SK-N-SH treated with all-trans-retinoic acid at 6 μM for 48 hours (cell line): ENCODE measurements at regions not wholly inside any gene's neighbourhood (a gene's known extent, or its start where the extent isn't known, plus 50 kb on each side); places are given as distances from the start of the nearest gene placed in this dataset.

Experiments
- ATAC-seq: fragments of 200-7000 bp; cut with Tn5 transposase; 3 replicates; pipeline ENCODE4 v1.9.1; 2020; ENCODE audit warnings: mild to moderate bottlenecking, moderate library complexity
- BACH2 ChIP-seq: fragments of 250-450 bp; sonication (Bioruptor Pico); IDR thresholded peaks from 2 replicates; pipeline ENCODE4 v1.9.0; 2021; ENCODE audit warnings: mild to moderate bottlenecking, borderline replicate concordance
- CREB5 ChIP-seq: fragments of 250-450 bp; sonication (Bioruptor Pico); IDR thresholded peaks from 2 replicates; pipeline ENCODE4 v1.5.1; 2020; ENCODE audit warnings: low read depth, mild to moderate bottlenecking, moderate library complexity
- CSDC2 ChIP-seq: fragments of 250-450 bp; sonication (Bioruptor Pico); IDR thresholded peaks from 2 replicates; pipeline ENCODE4 v1.5.0; 2020; ENCODE audit warnings: mild to moderate bottlenecking, moderate library complexity
- CSRNP3 ChIP-seq: fragments of 250-450 bp; sonication (Bioruptor Pico); IDR thresholded peaks from 2 replicates; pipeline ENCODE4 v1.5.1; 2021; ENCODE audit warnings: mild to moderate bottlenecking, moderate library complexity
- ESRRG ChIP-seq: fragments of 250-450 bp; sonication (Bioruptor Pico); IDR thresholded peaks from 2 replicates; pipeline ENCODE4 v1.6.1; 2021; ENCODE audit warnings: mild to moderate bottlenecking
- GLIS3 ChIP-seq: fragments of 250-450 bp; sonication (Bioruptor Pico); IDR thresholded peaks from 2 replicates; pipeline ENCODE4 v1.5.0; 2020; ENCODE audit warnings: mild to moderate bottlenecking, moderate library complexity
- ISL1 ChIP-seq: fragments of 250-450 bp; sonication (Bioruptor Pico); IDR thresholded peaks from 2 replicates; pipeline ENCODE4 v2.1.2; 2022; ENCODE audit warnings: mild to moderate bottlenecking, moderate library complexity
- PATZ1 ChIP-seq: fragments of 250-450 bp; sonication (Bioruptor Pico); IDR thresholded peaks from 2 replicates; pipeline ENCODE4 v1.8.0; 2020; ENCODE audit warnings: mild to moderate bottlenecking, moderate library complexity, borderline replicate concordance
- POU6F1 ChIP-seq: fragments of 250-450 bp; sonication (Bioruptor Pico); IDR thresholded peaks from 2 replicates; pipeline ENCODE4 v1.8.0; 2021; ENCODE audit warnings: low read depth, mild to moderate bottlenecking, moderate library complexity, borderline replicate concordance
- PPARA ChIP-seq: fragments of 250-450 bp; sonication (Bioruptor Pico); IDR thresholded peaks from 2 replicates; pipeline ENCODE4 v1.5.0; 2020; ENCODE audit warnings: mild to moderate bottlenecking, borderline replicate concordance
- RARB ChIP-seq: fragments of 250-450 bp; sonication (Bioruptor Pico); IDR thresholded peaks from 2 replicates; pipeline ENCODE4 v1.8.0; 2021; ENCODE audit warnings: mild to moderate bottlenecking, moderate library complexity
- TCF4 ChIP-seq: fragments of 250-450 bp; sonication (Bioruptor Pico); IDR thresholded peaks from 2 replicates; pipeline ENCODE4 v1.8.0; 2021; ENCODE audit warnings: mild to moderate bottlenecking, moderate library complexity, borderline replicate concordance
- TSHZ2 ChIP-seq: fragments of 250-450 bp; sonication (Bioruptor Pico); IDR thresholded peaks from 2 replicates; pipeline ENCODE4 v1.5.0; 2020; ENCODE audit warnings: mild to moderate bottlenecking, moderate library complexity
- ZC3H10 ChIP-seq: fragments of 250-450 bp; sonication (Bioruptor Pico); IDR thresholded peaks from 2 replicates; pipeline ENCODE4 v1.5.1; 2021; ENCODE audit warnings: mild to moderate bottlenecking, moderate library complexity
- ZFP3 ChIP-seq: fragments of 250-450 bp; sonication (Bioruptor Pico); IDR thresholded peaks from 2 replicates; pipeline ENCODE4 v1.5.0; 2020; ENCODE audit warnings: mild to moderate bottlenecking, moderate library complexity
- ZFP30 ChIP-seq: fragments of 450-650 bp; formaldehyde crosslinking; IDR thresholded peaks from 2 replicates; pipeline ENCODE4 v1.5.0; 2022; ENCODE audit warnings: mild to moderate bottlenecking, moderate library complexity
- ZNF565 ChIP-seq: fragments of 450-650 bp; formaldehyde crosslinking; conservative IDR thresholded peaks from 2 replicates; pipeline ENCODE4 v1.5.0; 2020; ENCODE audit warnings: low read depth, mild to moderate bottlenecking, moderate library complexity
- ZNF70 ChIP-seq: fragments of 450-650 bp; formaldehyde crosslinking; IDR thresholded peaks from 2 replicates; pipeline ENCODE4 v1.5.0; 2020; ENCODE audit warnings: mild to moderate bottlenecking, moderate library complexity
- ZNF8 ChIP-seq: fragments of 450-650 bp; formaldehyde crosslinking; IDR thresholded peaks from 2 replicates; pipeline ENCODE4 v1.5.0; 2020; ENCODE audit warnings: mild to moderate bottlenecking, moderate library complexity

GRCh38 chr7:135827391-135827790 lies 78.8 kb upstream of the FAM180A start:
- TF ChIP-seq ISL1 (CRISPR knock-in tag) (no peak), CSDC2 (CRISPR knock-in tag) (no peak), ZNF565 (CRISPR knock-in tag) (no peak), POU6F1 (CRISPR knock-in tag) (no peak), CREB5 (no peak), ZNF70 (CRISPR knock-in tag) (no peak), PPARA (no peak), CSRNP3 (CRISPR knock-in tag) (no peak)
- no peak for ATAC-seq

GRCh38 chr7:135825406-135825805 lies 76.8 kb upstream of the FAM180A start:
- ATAC-seq = no peak
- TF ChIP-seq TCF4 (CRISPR knock-in tag) = no peak
- no peak for TF ChIP-seq ZFP3 (CRISPR knock-in tag)
- TF ChIP-seq CSRNP3 (CRISPR knock-in tag) = no peak
- TF ChIP-seq POU6F1 (CRISPR knock-in tag) = no peak
- TF ChIP-seq GLIS3 (CRISPR knock-in tag) = no peak
- no peak for TF ChIP-seq ZFP30
- no peak for TF ChIP-seq ZNF8 (CRISPR knock-in tag)
- no peak for TF ChIP-seq ISL1 (CRISPR knock-in tag)
- no peak for TF ChIP-seq PATZ1 (CRISPR knock-in tag)
- TF ChIP-seq BACH2 (CRISPR knock-in tag) = no peak
- no peak for TF ChIP-seq TSHZ2 (CRISPR knock-in tag)
- TF ChIP-seq RARB = no peak
- no peak for TF ChIP-seq ZC3H10 (CRISPR knock-in tag)
- TF ChIP-seq ESRRG (CRISPR knock-in tag) = no peak
- no peak for TF ChIP-seq CREB5
